Activated CD4-positive, CD25-positive, alpha-beta regulatory T cell (primary cell): ENCODE measurements at regions not wholly inside any gene's neighbourhood (a gene's known extent, or its start where the extent isn't known, plus 50 kb on each side); places are given as distances from the start of the nearest gene placed in this dataset.
"Not testable (repeated sequence)": the region's sequence is repeated elsewhere in the genome, so short reads cannot be mapped to it uniquely, and the experiment has no call there.

ENCODE experiments used
- DNase-seq, 4 experiments: peaks; one replicate each; lab custom pipeline; 2025; lab: John Stamatoyannopoulos, UW

DNA sequence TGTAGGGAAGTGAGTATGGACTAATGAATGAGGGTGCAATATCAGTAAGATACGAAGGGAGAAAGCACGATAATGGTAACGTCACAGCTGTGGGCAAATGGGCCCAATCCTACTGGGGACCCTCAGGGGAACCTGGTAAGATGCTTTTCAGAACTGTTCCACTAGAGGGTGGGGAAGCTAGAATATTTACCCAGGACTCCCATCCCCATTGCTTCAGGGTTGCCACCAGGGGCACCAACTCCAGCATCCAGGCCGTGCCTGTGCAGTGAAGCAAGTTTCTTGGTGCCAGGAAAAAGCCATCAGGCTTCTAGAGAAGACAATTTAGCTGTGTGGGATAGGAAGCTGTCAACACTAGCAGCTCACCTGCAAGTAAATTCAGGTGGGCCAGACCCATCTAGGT lies 409.3 kb downstream of the AGTPBP1 start:
- no peak for DNase-seq

GRCh38 chr9:85331626-85332025 lies 410.1 kb downstream of the AGTPBP1 start:
- DNase-seq, result no peak

- no peak for DNase-seq
Observed at GRCh38 chr9:85322592-85322991, 419.2 kb downstream of the AGTPBP1 start.

DNA sequence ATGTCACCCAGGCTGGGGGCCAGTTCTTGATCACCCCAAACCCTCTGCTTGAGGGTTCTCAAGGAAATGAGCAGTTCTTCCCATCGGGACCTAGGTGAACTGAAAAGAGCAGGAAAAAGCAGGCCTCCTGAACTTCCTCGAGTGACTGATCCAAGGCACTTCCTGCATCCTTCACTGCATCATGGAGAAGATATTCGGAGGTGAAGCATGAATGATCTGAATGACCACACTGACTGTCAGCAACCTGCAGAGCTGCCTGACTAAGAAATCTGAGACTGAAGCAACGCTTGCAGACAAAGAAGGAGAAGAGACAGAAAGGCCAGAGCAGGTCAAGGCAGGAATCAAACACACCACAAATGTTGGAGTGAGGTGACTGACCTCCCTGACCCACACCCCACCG lies 420.2 kb downstream of the AGTPBP1 start:
- no peak for DNase-seq

- no peak for DNase-seq
Observed at GRCh38 chr9:85319936-85320656, 421.7 kb downstream of the AGTPBP1 start.

- not testable (repeated sequence) for DNase-seq
Observed at GRCh38 chr9:85315535-85315934, 426.2 kb downstream of the AGTPBP1 start.

- DNase-seq, result no peak
Observed at GRCh38 chr9:85310573-85310972, 431.2 kb downstream of the AGTPBP1 start.

- DNase-seq, result no peak
Observed at GRCh38 chr9:85303757-85304134, 438.0 kb downstream of the AGTPBP1 start.

DNA sequence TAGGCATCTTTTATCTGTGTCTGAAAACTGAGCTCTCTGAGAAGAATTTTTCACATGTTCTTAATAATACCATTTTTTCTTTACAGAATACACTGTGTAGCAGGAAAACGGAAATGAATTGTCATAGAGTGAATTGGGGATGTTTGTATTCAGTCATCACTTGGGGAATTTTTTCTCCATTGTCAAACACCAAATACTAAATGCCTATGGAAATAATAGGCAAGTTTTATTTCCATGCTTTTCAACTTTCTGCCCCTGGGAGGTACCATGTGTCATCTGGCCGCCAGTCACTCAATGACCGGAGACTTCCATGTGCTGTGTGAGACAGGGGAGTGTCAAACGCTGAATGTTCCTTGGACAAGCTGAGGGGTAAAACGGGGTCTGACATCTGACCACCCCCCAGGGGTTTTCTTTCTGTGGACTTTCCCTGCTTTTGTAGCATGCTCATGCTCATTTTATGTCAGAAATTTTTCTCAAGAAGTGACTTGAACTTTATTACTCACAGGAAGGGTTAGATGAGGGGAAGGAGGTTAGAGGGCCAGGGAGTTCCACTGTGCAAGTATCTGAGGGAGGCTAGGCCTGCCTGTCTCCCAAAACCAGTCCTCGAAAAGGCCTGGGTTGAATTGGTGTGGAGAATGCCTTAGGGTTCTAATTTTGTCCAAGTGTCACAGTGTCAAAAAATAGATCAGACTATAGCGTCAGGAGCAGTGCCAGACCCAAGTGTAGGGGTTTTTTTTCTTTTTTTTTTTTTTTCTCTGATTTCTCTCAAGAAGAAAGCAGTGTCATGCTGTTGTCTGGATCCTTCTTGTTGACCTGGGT lies 438.6 kb downstream of the AGTPBP1 start:
- no peak for DNase-seq

DNA sequence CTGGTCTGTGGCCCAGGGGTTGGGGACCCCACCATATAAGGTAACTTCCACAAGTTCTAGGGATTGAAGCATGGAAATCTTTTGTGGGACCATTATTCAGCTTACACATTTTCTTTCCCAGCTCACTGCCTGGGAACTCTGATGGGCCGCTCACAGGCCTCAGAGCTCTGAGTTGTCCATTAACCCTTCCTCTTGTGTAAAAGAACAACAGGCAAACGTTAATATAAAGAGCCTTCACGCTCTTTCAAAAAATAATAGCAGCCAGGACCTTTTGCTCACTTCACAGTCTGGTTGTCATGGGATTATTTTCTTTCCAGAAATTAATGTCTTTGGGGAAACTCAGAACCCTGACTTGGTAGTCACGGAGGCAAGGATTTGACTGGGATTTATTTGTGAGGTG lies 443.3 kb downstream of the AGTPBP1 start:
- DNase-seq, result no peak

DNA sequence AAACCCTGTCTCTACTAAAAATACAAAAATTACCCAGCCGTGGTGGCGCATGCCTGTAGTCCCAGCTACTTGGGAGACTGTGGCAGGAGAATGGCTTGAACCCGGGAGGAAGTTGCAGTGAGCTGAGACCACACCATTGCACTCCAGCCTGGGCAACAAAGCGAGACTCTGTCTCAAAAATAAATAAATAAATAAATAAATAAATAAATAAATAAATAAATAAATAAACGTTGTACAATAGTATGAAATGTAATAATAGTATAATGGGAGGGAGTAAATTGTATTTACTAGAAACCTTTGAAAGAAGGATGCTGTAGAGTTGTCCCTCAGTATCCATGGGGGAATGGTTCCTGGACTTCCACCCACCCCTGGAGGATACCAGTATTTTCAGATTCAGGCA lies 446.5 kb downstream of the AGTPBP1 start:
- not testable (repeated sequence) for DNase-seq

DNA sequence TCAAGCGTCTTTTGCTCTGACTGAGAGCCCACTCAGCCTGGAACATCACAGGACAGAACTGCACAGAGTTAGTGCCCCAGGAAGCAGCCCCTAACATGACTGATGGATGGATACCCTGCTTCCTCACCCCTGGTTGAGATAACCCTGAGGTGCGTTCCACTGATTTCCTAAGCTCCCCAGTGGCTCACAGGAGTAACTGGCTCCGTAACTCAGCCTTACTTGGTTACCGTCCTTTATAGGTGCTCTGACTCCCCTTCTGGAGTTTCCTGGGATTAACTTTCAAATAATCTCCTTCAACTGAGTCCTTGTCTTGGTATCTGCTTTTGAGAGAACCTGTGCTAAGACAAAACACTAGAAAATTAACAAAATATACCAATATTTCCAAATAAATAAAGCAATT lies 449.5 kb downstream of the AGTPBP1 start:
- no peak for DNase-seq

- DNase-seq, result no peak
Observed at GRCh38 chr9:85291266-85291665, 450.5 kb downstream of the AGTPBP1 start.

- DNase-seq, result no peak
Observed at GRCh38 chr9:85290019-85290418, 451.7 kb downstream of the AGTPBP1 start.

DNA sequence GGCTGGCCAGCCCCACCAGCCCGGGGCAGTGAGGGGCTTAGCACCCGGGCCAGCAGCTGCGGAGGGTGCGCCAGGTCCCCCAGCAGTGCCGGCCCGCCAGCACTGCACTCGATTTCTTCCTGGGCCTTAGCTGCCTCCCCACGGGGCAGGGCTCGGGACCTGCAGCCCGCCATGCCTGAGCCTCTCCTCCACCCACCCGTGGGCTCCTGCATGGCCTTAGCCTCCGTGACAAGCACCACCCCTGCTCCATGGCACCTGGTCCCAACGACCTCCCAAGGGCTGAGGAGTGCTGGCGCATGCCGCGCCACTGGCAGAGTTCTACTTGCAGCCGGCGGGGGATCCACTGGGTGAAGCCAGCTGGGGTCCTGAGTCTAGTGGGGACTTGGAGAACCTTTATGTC lies 452.6 kb downstream of the AGTPBP1 start:
- DNase-seq, result no peak

GRCh38 chr9:85283421-85283820 lies 458.3 kb downstream of the AGTPBP1 start:
- no peak for DNase-seq

DNA sequence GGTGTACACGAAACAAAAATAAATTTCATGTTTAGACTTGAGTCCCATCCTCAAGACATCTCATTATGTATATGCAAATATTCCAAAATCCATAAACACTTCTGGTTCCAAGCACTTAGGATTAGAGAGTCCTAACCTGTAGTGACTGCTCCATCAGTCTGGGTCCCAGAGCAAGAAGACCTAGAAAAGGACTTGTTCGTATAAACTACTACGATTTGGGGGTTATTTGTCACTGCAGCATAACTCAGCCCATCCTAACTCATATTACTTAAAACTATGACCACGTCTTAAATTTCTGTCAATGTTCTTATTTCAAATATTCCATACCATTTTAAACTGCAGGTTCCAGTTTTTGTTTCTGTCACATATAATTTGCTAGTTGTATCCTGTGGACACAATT lies 463.0 kb downstream of the AGTPBP1 start:
- no peak for DNase-seq

GRCh38 chr9:85276741-85277140 lies 465.0 kb downstream of the AGTPBP1 start:
- DNase-seq, result no peak

DNA sequence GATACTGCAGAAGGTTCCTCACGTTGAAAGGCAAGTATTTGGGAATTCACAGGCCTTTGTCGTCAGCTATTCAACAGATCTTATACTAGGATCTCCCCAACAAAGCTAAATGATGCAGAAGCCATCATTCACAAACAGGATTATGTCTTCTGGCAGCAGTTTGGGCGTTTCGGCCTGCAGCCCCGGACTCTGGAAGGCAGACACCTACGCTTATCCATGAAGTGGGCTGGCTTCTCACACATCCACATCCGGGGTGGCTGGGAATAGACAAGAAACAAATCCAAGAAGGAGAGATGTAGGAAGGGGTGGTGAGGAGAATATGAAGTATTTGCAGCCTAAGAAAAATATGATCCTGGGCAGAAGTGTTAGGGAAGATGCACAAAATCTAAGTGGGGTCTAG lies 471.9 kb downstream of the AGTPBP1 start:
- DNase-seq, result no peak

DNA sequence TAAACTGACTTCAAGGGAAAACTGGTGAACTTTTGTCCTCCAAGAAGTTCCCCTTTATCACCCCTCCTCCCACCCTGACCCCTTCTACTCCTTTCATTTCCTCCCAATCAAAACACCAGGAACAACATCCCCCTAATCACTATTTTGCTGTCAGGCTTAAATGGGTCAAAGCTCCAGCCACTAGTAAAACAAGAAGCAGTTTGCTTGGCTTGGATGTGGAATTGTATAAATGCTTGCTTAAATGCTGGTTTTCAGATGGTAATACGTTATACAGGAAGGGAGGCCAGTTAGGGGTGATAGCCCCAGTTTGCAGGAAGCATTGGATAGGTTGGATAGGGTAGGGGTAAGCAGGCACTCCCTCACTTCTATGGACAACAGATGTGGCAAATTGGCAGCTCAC lies 473.6 kb downstream of the AGTPBP1 start:
- no peak for DNase-seq

GRCh38 chr9:85264695-85265094 lies 477.1 kb downstream of the AGTPBP1 start:
- DNase-seq, result no peak

GRCh38 chr9:85263288-85263687 lies 478.5 kb downstream of the AGTPBP1 start:
- no peak for DNase-seq

DNA sequence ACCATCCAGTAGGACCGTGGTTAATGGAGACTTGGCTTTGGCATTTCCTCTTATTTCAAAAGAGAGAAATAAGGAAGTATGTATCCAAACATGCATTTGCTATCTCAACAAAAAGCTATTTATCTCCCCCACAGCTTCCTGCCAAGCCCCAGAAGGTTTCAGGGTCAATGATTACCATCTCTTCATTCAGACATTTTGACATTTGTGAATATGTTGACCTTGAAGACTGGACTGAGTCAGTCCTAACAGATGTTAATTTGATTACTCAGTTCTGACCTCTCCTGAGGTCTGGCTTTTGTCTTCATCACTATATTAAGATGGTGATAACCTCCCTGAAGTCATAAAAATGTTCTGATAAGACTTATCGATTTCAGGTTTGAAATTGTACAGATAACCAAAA lies 479.4 kb downstream of the AGTPBP1 start:
- DNase-seq, result no peak
